Astrocyte (in vitro differentiated cells and primary cell): ENCODE measurements at regions not wholly inside any gene's neighbourhood (a gene's known extent, or its start where the extent isn't known, plus 50 kb on each side); places are given as distances from the start of the nearest gene placed in this dataset.

ENCODE experiments used
- CTCF ChIP-seq: IDR thresholded peaks from 2 replicates; pipeline ENCODE4 v1.5.1; 2011; ENCODE audit warnings: low read depth, mild to moderate bottlenecking, inconsistent platforms, low read length, moderate library complexity; ENCODE audit not compliant: insufficient read depth
- EZH2 ChIP-seq: IDR thresholded peaks from 2 replicates; pipeline ENCODE4 v1.6.1; 2012; ENCODE audit warnings: mild to moderate bottlenecking, low read length, inconsistent platforms; ENCODE audit not compliant: insufficient read depth

GRCh38 chr9:89550346-89550927 is 52.5 kb upstream of the SEMA4D start:
- no peak for TF ChIP-seq CTCF
- no peak for TF ChIP-seq EZH2
